MCF 10A (cell line): ENCODE measurements at regions not wholly inside any gene's neighbourhood (a gene's known extent, or its start where the extent isn't known, plus 50 kb on each side); places are given as distances from the start of the nearest gene placed in this dataset.

Experiments
- BruUV-seq: library from RNA; stranded (reverse); fragments of 400-500 nt; replicated peaks from 2 replicates; lab custom pipeline; 2021; lab: Mats Ljungman, UMichigan
- CTCF ChIA-PET: fragments of 300-600 bp; sonication (Branson Sonifier 250); formaldehyde crosslinking; extraction: SDS; loops from one replicate; lab custom pipeline; 2021; ENCODE audit warnings: antibody characterized with exemption, inconsistent platforms; lab: Yijun Ruan, JAX
- POLR2A ChIA-PET: fragments of 300-600, 350-650 bp; sonication (Branson Sonifier 250); formaldehyde crosslinking; extraction: SDS; loops from one replicate; lab custom pipeline; 2020; ENCODE audit warnings: antibody characterized with exemption, inconsistent platforms; lab: Yijun Ruan, JAX
- DNase-seq: peaks from one replicate; pipeline ENCODE4 v3.0.0-alpha.2; 2018; ENCODE audit not compliant: unreplicated experiment
- H3K27ac Mint-ChIP-seq: one replicate; pipeline ENCODE4 v1.8.0; 2022; ENCODE audit warnings: mild to moderate bottlenecking, low read depth, mixed read lengths; ENCODE audit not compliant: unreplicated experiment
- H3K27me3 Mint-ChIP-seq: one replicate; pipeline ENCODE4 v1.8.0; 2022; ENCODE audit warnings: mixed read lengths; ENCODE audit not compliant: insufficient read depth, unreplicated experiment
- H3K36me3 Mint-ChIP-seq: one replicate; pipeline ENCODE4 v1.8.0; 2022; ENCODE audit warnings: mild to moderate bottlenecking, moderate library complexity, mixed read lengths; ENCODE audit not compliant: insufficient read depth, unreplicated experiment
- H3K4me1 Mint-ChIP-seq: one replicate; pipeline ENCODE4 v1.8.0; 2022; ENCODE audit warnings: mixed read lengths; ENCODE audit not compliant: insufficient read depth, unreplicated experiment
- H3K4me3 Mint-ChIP-seq: one replicate; pipeline ENCODE4 v1.8.0; 2022; ENCODE audit warnings: mild to moderate bottlenecking, moderate library complexity, mixed read lengths; ENCODE audit not compliant: unreplicated experiment
- H3K9me3 Mint-ChIP-seq: one replicate; pipeline ENCODE4 v1.8.0; 2022; ENCODE audit warnings: mixed read lengths; ENCODE audit not compliant: unreplicated experiment
- intact Hi-C: fragments of 100-400 bp; cut with micrococcal nuclease; formaldehyde crosslinking; loops from 2 replicates; pipeline ENCODE4 v1.14.1; 2022
- TF ChIP-seq, protein P1 (sequence below): fragments of 200-600 bp; IDR thresholded peaks from one replicate; pipeline ENCODE4 v1.8.0; 2022; ENCODE audit warnings: antibody characterized with exemption, mild to moderate bottlenecking; ENCODE audit not compliant: unreplicated experiment

- no peak for DNase-seq
- POLR2A ChIA-PET, result no interaction called here
- intact Hi-C loops, result no loop called here
- no peaks in the 10 kb centered on the region for H3K36me3 Mint-ChIP-seq
- TF ChIP-seq, protein P1, sequence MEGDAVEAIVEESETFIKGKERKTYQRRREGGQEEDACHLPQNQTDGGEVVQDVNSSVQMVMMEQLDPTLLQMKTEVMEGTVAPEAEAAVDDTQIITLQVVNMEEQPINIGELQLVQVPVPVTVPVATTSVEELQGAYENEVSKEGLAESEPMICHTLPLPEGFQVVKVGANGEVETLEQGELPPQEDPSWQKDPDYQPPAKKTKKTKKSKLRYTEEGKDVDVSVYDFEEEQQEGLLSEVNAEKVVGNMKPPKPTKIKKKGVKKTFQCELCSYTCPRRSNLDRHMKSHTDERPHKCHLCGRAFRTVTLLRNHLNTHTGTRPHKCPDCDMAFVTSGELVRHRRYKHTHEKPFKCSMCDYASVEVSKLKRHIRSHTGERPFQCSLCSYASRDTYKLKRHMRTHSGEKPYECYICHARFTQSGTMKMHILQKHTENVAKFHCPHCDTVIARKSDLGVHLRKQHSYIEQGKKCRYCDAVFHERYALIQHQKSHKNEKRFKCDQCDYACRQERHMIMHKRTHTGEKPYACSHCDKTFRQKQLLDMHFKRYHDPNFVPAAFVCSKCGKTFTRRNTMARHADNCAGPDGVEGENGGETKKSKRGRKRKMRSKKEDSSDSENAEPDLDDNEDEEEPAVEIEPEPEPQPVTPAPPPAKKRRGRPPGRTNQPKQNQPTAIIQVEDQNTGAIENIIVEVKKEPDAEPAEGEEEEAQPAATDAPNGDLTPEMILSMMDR, result no peak
- no peaks in the 10 kb centered on the region for H3K9me3 Mint-ChIP-seq
- no peak overlapping the region for H3K4me3 Mint-ChIP-seq
- CTCF ChIA-PET, result no interaction called here
- BruUV-seq, result no TSS peak
- peaks cover 14% of the 10 kb centered on the region for H3K4me1 Mint-ChIP-seq
- no peaks in the 10 kb centered on the region for H3K27me3 Mint-ChIP-seq
- no peak overlapping the region for H3K27ac Mint-ChIP-seq
Observed at GRCh38 chr4:101689220-101689619, 101.3 kb upstream of the BANK1 start.

DNA sequence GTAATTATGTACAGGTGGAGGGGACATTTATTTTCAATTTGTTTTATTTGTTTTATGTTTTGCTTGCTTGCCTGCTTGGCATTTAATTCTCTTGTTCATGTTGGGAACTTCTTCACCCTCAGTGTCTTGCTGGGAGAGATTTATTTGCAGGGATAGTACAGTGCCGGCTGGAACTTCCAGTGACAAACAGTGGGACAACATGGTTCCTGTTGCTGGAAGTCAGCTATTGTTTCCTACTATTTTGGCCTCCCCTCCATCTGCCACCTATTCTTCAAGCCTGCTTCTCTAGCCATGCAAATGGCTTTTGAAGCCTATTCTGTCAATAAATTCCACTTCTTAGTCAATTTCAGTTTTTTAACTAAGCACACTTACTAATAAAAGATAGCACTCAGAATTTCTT lies 105.4 kb upstream of the BANK1 start:
- H3K27me3 Mint-ChIP-seq, result no peaks in the 10 kb centered on the region
- H3K27ac Mint-ChIP-seq, result no peak overlapping the region
- TF ChIP-seq, protein P1, result no peak
- ChIA-PET POLR2A (interaction anchor here (0.7 kb wide), 1 partner anchor 665 kb away, joined by 4 read pairs; no protein-coding TSS in a partner anchor), CTCF (interaction anchor here (0.6 kb wide), 1 partner anchor 1665 kb away, joined by 3 read pairs; no protein-coding TSS in a partner anchor)
- DNase-seq, result no peak
- no peaks in the 10 kb centered on the region for H3K4me1 Mint-ChIP-seq
- intact Hi-C loops, result no loop called here
- BruUV-seq, result no TSS peak
- H3K36me3 Mint-ChIP-seq, result no peaks in the 10 kb centered on the region
- no peaks in the 10 kb centered on the region for H3K9me3 Mint-ChIP-seq
- H3K4me3 Mint-ChIP-seq, result no peak overlapping the region

DNA sequence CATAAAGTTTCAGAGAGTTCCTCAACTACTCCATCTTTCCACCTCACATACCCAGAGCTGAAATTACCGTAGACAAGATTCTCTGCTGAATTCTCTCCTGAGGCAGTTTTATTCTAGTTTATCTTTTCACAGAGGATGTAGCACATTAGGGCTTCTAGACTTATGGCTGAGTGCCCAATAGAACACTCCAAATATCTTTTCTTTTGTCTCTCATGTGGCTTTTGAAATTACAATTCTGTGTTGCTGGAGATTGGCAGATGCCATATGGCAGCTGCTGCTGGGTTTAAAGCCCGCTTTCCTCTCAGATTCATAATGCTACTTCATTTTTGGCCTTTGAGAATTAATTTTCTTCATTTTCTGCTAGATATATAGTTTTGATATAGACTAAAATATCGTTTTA lies 107.6 kb upstream of the BANK1 start:
- Mint-ChIP-seq H3K4me1 (no peaks in the 10 kb centered on the region), H3K9me3 (no peaks in the 10 kb centered on the region), H3K27me3 (no peaks in the 10 kb centered on the region), H3K36me3 (no peaks in the 10 kb centered on the region), H3K4me3 (no peak overlapping the region), H3K27ac (no peak overlapping the region)
- intact Hi-C loops, result no loop called here
- ChIA-PET CTCF (interaction anchor here (1.0 kb wide), 1 partner anchor 32 kb away, joined by 3 read pairs; no protein-coding TSS in a partner anchor), POLR2A (no interaction called here)
- BruUV-seq, result no TSS peak
- no peak for DNase-seq
- TF ChIP-seq, protein P1, result no peak

DNA sequence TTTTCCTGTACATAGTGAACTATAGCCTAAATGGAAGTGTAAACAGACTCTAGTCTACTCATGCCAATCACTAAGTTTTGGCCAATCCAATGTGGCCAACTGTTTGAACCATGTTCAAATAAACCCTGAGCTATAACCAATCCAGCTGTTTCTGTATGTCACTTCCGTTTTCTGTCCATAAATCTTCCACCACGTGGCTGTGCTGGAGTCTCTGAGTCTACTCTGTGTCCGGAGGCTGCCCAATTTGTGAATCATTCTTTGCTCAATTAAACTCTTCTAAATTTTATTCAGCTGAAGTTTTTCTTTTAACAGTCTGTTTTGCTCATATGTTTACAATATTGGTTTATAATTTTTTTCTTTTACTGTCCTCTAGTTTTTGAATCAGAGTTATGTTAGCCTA lies 112.3 kb upstream of the BANK1 start:
- Mint-ChIP-seq H3K4me1 (no peaks in the 10 kb centered on the region), H3K9me3 (no peaks in the 10 kb centered on the region), H3K36me3 (no peaks in the 10 kb centered on the region), H3K4me3 (no peak overlapping the region), H3K27ac (no peak overlapping the region), H3K27me3 (no peaks in the 10 kb centered on the region)
- intact Hi-C loops, result no loop called here
- CTCF ChIA-PET, result interaction anchor here (1.0 to 1.5 kb wide), 2 partner anchors 10 to 28 kb away, joined by 3 to 4 read pairs; no protein-coding TSS in a partner anchor
- DNase-seq, result no peak
- TF ChIP-seq, protein P1, result no peak
- POLR2A ChIA-PET, result no interaction called here
- no TSS peak for BruUV-seq
